Lower lobe of right lung (tissue), 2 donors: ENCODE measurements at regions not wholly inside any gene's neighbourhood (a gene's known extent, or its start where the extent isn't known, plus 50 kb on each side); places are given as distances from the start of the nearest gene placed in this dataset.
A peak's percentile ranks its signal among the peaks of the same experiment; 100 is the strongest.

ENCODE experiments used
- ATAC-seq, 2 donors: fragments of 200-7000 bp; cut with Tn5 transposase; one replicate each; pipeline ENCODE4 v1.9.1; 2020 to 2022; ENCODE audit warnings: mild to moderate bottlenecking in 2 of 2, moderate library complexity in 2 of 2
- DNase-seq: peaks from one replicate; pipeline ENCODE4 v3.0.0-alpha.2; 2020
- H3K27ac ChIP-seq: fragments of 200-600 bp; one replicate; pipeline ENCODE4 v1.8.0; 2022
- H3K27me3 ChIP-seq: fragments of 200-600 bp; one replicate; pipeline ENCODE4 v1.8.0; 2022; ENCODE audit warnings: low read depth
- H3K36me3 ChIP-seq: fragments of 200-600 bp; one replicate; pipeline ENCODE4 v1.8.0; 2022; ENCODE audit warnings: mild to moderate bottlenecking
- H3K4me1 ChIP-seq: fragments of 200-600 bp; one replicate; pipeline ENCODE4 v1.8.0; 2022
- H3K4me3 ChIP-seq: fragments of 200-600 bp; one replicate; pipeline ENCODE4 v1.8.0; 2022; ENCODE audit warnings: mild to moderate bottlenecking
- H3K9me3 ChIP-seq: fragments of 200-600 bp; one replicate; pipeline ENCODE4 v1.8.0; 2022
- CTCF ChIP-seq: fragments of 200-600 bp; IDR thresholded peaks from one replicate; pipeline ENCODE4 v1.8.0; 2022; ENCODE audit warnings: antibody characterized with exemption, mild to moderate bottlenecking
- intact Hi-C: fragments of 100-400 bp; cut with DNase I; formaldehyde crosslinking; loops from one replicate; pipeline ENCODE4 v1.11.0; 2022
- donor health status: DM: no; HTN: yes; CAD: no; lungs with severe emphysema.

GRCh38 chr13:40496035-40496810, 170.2 kb downstream of the FOXO1 start:
- H3K9me3 ChIP-seq, result no peaks in the 10 kb centered on the region
- intact Hi-C loops, result no loop called here
- no peak overlapping the region for H3K27ac ChIP-seq
- peaks cover 19% of the 10 kb centered on the region for H3K4me1 ChIP-seq
- no peaks in the 10 kb centered on the region for H3K36me3 ChIP-seq
- ATAC-seq (no peak), DNase-seq (no peak)
- H3K27me3 ChIP-seq, result no peaks in the 10 kb centered on the region
- H3K4me3 ChIP-seq, result no peak overlapping the region
- TF ChIP-seq CTCF, result no peak

- intact Hi-C loops, result no loop called here
- ATAC-seq (no peak), DNase-seq (no peak)
- TF ChIP-seq CTCF, result no peak
- H3K27me3 ChIP-seq, result no peaks in the 10 kb centered on the region
- no peak overlapping the region for H3K4me3 ChIP-seq
- no peaks in the 10 kb centered on the region for H3K36me3 ChIP-seq
- no peak overlapping the region for H3K27ac ChIP-seq
- H3K4me1 ChIP-seq, result peaks cover 19% of the 10 kb centered on the region
- no peaks in the 10 kb centered on the region for H3K9me3 ChIP-seq
Measured at GRCh38 chr13:40498461-40498860, 168.0 kb downstream of the FOXO1 start.

DNA sequence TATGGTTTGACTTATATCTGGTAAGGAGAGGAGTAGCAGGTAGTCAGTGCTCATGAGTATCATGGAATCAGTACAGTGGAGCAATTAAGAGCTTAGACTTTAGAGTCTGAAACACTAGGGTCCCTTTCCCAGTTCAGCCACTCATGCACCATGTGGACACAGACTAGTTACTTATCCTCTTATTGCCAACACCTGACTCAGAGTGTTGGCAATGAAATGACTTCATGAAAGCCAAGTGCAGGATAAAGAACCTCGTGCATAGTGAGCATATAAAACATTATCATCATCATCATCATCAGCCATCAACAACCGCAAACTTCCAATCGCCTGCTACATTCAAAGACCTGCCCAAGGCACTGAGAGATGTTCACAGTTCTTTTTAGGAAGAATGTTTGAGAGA, 164.2 kb downstream of the FOXO1 start:
- H3K36me3 ChIP-seq, result no peaks in the 10 kb centered on the region
- no peaks in the 10 kb centered on the region for H3K4me1 ChIP-seq
- H3K27me3 ChIP-seq, result no peaks in the 10 kb centered on the region
- no peak overlapping the region for H3K27ac ChIP-seq
- DNase-seq (no peak), ATAC-seq (no peak)
- intact Hi-C loops, result no loop called here
- no peak for TF ChIP-seq CTCF
- H3K4me3 ChIP-seq, result no peak overlapping the region
- H3K9me3 ChIP-seq, result no peaks in the 10 kb centered on the region

DNA sequence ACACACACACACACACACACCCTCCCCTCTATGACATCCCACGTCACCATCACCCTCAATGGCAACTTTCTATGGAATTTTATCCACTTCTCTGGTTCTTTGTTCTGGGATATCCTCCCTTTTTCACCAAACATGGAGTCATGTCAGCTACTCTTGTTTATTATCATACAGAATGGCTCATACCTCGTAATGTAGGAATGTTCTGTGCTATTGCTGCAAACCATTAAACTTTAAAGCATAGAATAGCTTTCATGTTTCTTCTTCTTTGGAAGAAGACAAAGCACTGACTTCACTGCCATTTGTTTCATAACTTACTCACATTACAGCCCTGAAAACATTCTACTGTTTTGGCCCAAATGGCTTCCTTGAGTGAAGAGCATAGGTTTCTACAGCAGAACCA, 163.4 kb downstream of the FOXO1 start:
- Histone ChIP-seq H3K27ac (no peak overlapping the region), H3K4me1 (peaks cover 4% of the 10 kb centered on the region), H3K4me3 (no peak overlapping the region), H3K36me3 (no peaks in the 10 kb centered on the region), H3K27me3 (no peaks in the 10 kb centered on the region), H3K9me3 (no peaks in the 10 kb centered on the region)
- intact Hi-C loops, result no loop called here
- TF ChIP-seq CTCF, result no peak
- no peak for DNase-seq
- no peak for ATAC-seq

DNA sequence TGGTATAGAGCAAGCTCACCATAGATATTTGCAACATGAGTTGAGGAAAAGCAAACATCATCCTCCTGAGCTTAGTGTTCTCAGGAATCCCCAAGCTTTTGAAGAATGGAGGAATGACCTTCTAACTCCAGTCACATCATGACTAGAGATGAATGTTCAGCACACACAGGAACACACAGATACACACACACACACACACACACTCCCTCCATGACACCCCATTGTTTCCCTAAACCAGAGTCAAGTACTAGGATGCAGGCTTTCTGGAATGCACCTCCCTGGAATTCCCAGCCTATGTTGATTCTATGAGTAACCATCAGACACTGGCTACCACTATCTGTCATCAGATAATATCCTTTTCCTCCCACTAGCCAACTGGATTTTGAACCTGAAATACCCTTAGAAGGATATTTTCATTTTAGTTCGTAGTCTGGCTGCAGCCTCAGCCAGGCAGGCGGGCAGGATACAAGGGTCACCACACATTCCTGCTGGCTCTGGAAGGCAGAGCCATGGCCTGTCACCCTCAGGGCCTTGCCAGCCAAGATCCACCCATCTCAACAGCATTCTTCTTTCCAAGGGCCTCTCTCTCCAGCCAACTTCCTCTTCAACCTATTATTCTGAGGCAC, 162.4 kb downstream of the FOXO1 start:
- Histone ChIP-seq H3K9me3 (no peaks in the 10 kb centered on the region), H3K27me3 (no peaks in the 10 kb centered on the region), H3K4me3 (no peak overlapping the region), H3K4me1 (peaks cover 5% of the 10 kb centered on the region), H3K27ac (no peak overlapping the region), H3K36me3 (no peaks in the 10 kb centered on the region)
- intact Hi-C loops, result no loop called here
- no peak for TF ChIP-seq CTCF
- DNase-seq (no peak), ATAC-seq (peak; percentile 27 to 61)
